ENCODE measurements at regions not wholly inside any gene's neighbourhood (a gene's known extent, or its start where the extent isn't known, plus 50 kb on each side); places are given as distances from the start of the nearest gene placed in this dataset.
"Not testable (repeated sequence)": the region's sequence is repeated elsewhere in the genome, so short reads cannot be mapped to it uniquely, and the experiment has no call there.

- no peak for DNase-seq
Observed at GRCh38 chr11:37483761-37484160, 885.7 kb upstream of the RAG2 start.

GRCh38 chr11:37474889-37475288 is 876.9 kb upstream of the RAG2 start:
- DNase-seq: no peak

- DNase-seq: no peak
Observed at GRCh38 chr11:37468344-37468743, 870.3 kb upstream of the RAG2 start.

GRCh38 chr11:37465221-37465620 is 867.2 kb upstream of the RAG2 start:
- no peak for DNase-seq

GRCh38 chr11:37459456-37459855 is 861.4 kb upstream of the RAG2 start:
- DNase-seq: no peak

- DNase-seq: no peak
Observed at GRCh38 chr11:37456746-37457145, 858.7 kb upstream of the RAG2 start.

GRCh38 chr11:37451903-37452302 is 853.9 kb upstream of the RAG2 start:
- DNase-seq: no peak

- no peak for DNase-seq
Observed at GRCh38 chr11:37450613-37451012, 852.6 kb upstream of the RAG2 start.

GRCh38 chr11:37449146-37449545 is 851.1 kb upstream of the RAG2 start:
- no peak for DNase-seq

GRCh38 chr11:37442576-37442975 is 844.5 kb upstream of the RAG2 start:
- DNase-seq: no peak

GRCh38 chr11:37431633-37432230 is 833.7 kb upstream of the RAG2 start:
- not testable (repeated sequence) for DNase-seq

- DNase-seq: not testable (repeated sequence)
Observed at GRCh38 chr11:37430966-37431632, 833.1 kb upstream of the RAG2 start.

- no peak for DNase-seq
Observed at GRCh38 chr11:37422511-37422910, 824.5 kb upstream of the RAG2 start.

GRCh38 chr11:37411289-37411688 is 813.3 kb upstream of the RAG2 start:
- no peak for DNase-seq

GRCh38 chr11:37409124-37409523 is 811.1 kb upstream of the RAG2 start:
- no peak for DNase-seq

GRCh38 chr11:37407461-37407860 is 809.4 kb upstream of the RAG2 start:
- no peak for DNase-seq

GRCh38 chr11:37406651-37407050 is 808.6 kb upstream of the RAG2 start:
- DNase-seq: no peak

- DNase-seq: no peak
Observed at GRCh38 chr11:37404231-37404630, 806.2 kb upstream of the RAG2 start.

- DNase-seq: no peak
Observed at GRCh38 chr11:37402663-37403062, 804.6 kb upstream of the RAG2 start.

- no peak for DNase-seq
Observed at GRCh38 chr11:37394236-37394870, 796.3 kb upstream of the RAG2 start.

- DNase-seq: no peak
Observed at GRCh38 chr11:37391615-37392014, 793.6 kb upstream of the RAG2 start.

- no peak for DNase-seq
Observed at GRCh38 chr11:37390576-37391083, 792.6 kb upstream of the RAG2 start.

GRCh38 chr11:37378958-37379357 is 780.9 kb upstream of the RAG2 start:
- DNase-seq: no peak

GRCh38 chr11:37372667-37373066 is 774.6 kb upstream of the RAG2 start:
- DNase-seq: no peak
